ENCODE measurements at regions not wholly inside any gene's neighbourhood (a gene's known extent, or its start where the extent isn't known, plus 50 kb on each side); places are given as distances from the start of the nearest gene placed in this dataset.
A peak's percentile ranks its signal among the peaks of the same experiment; 100 is the strongest.

- H3K27me3 ChIP-seq (ENCODE audit: insufficient read depth, low read length): peaks cover 45% of the 10 kb centered on the region
- no peaks in the 10 kb centered on the region for H3K4me1 ChIP-seq (ENCODE audit: insufficient read depth, low read length)
- H3K36me3 ChIP-seq (ENCODE audit: insufficient read depth, low read length): no peaks in the 10 kb centered on the region
- H2AFZ ChIP-seq (ENCODE audit: low read length): no peak overlapping the region
- H4K20me1 ChIP-seq (ENCODE audit: insufficient read depth, low read length): no peaks in the 10 kb centered on the region
- H3K4me3 ChIP-seq (ENCODE audit: insufficient read depth, low read length): no peak overlapping the region
- no peak for DNase-seq (ENCODE audit: insufficient read length, low spot score, missing footprints)
- H3K27ac ChIP-seq (ENCODE audit: low read depth, low read length): no peak overlapping the region
- no peaks in the 10 kb centered on the region for H3K9me3 ChIP-seq (ENCODE audit: low read depth, low read length)
- TF ChIP-seq, protein P1, sequence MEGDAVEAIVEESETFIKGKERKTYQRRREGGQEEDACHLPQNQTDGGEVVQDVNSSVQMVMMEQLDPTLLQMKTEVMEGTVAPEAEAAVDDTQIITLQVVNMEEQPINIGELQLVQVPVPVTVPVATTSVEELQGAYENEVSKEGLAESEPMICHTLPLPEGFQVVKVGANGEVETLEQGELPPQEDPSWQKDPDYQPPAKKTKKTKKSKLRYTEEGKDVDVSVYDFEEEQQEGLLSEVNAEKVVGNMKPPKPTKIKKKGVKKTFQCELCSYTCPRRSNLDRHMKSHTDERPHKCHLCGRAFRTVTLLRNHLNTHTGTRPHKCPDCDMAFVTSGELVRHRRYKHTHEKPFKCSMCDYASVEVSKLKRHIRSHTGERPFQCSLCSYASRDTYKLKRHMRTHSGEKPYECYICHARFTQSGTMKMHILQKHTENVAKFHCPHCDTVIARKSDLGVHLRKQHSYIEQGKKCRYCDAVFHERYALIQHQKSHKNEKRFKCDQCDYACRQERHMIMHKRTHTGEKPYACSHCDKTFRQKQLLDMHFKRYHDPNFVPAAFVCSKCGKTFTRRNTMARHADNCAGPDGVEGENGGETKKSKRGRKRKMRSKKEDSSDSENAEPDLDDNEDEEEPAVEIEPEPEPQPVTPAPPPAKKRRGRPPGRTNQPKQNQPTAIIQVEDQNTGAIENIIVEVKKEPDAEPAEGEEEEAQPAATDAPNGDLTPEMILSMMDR (IDR thresholded peaks at IDR 0.05; ENCODE audit: extremely low read depth, low read depth, low read length): no peak
- no peak overlapping the region for H3K4me2 ChIP-seq (ENCODE audit: insufficient read depth, low read length)
- H3K79me2 ChIP-seq (ENCODE audit: insufficient read depth, low read length): no peaks in the 10 kb centered on the region
These were observed 414.4 kb downstream of the FUT8 start for GRCh38 chr14:65826946-65827345.

GRCh38 chr14:65827520-65827919, 415.0 kb downstream of the FUT8 start:
- DNase-seq (ENCODE audit: insufficient read length, low spot score, missing footprints): no peak
- no peaks in the 10 kb centered on the region for H3K79me2 ChIP-seq (ENCODE audit: insufficient read depth, low read length)
- H3K27me3 ChIP-seq (ENCODE audit: insufficient read depth, low read length): peaks cover 41% of the 10 kb centered on the region
- TF ChIP-seq, protein P1 (IDR thresholded peaks at IDR 0.05; ENCODE audit: extremely low read depth, low read depth, low read length): no peak
- H3K9me3 ChIP-seq (ENCODE audit: low read depth, low read length): no peaks in the 10 kb centered on the region
- no peak overlapping the region for H3K4me2 ChIP-seq (ENCODE audit: insufficient read depth, low read length)
- no peaks in the 10 kb centered on the region for H3K4me1 ChIP-seq (ENCODE audit: insufficient read depth, low read length)
- H3K36me3 ChIP-seq (ENCODE audit: insufficient read depth, low read length): no peaks in the 10 kb centered on the region
- no peak overlapping the region for H3K27ac ChIP-seq (ENCODE audit: low read depth, low read length)
- no peaks in the 10 kb centered on the region for H4K20me1 ChIP-seq (ENCODE audit: insufficient read depth, low read length)
- no peak overlapping the region for H2AFZ ChIP-seq (ENCODE audit: low read length)
- H3K4me3 ChIP-seq (ENCODE audit: insufficient read depth, low read length): no peak overlapping the region

GRCh38 chr14:65828396-65828795, 415.9 kb downstream of the FUT8 start:
- Histone ChIP-seq H2AFZ (ENCODE audit: low read length) (no peak overlapping the region), H3K27me3 (ENCODE audit: insufficient read depth, low read length) (peaks cover 36% of the 10 kb centered on the region), H3K36me3 (ENCODE audit: insufficient read depth, low read length) (no peaks in the 10 kb centered on the region), H3K27ac (ENCODE audit: low read depth, low read length) (no peak overlapping the region), H3K4me3 (ENCODE audit: insufficient read depth, low read length) (no peak overlapping the region), H3K4me1 (ENCODE audit: insufficient read depth, low read length) (no peaks in the 10 kb centered on the region), H4K20me1 (ENCODE audit: insufficient read depth, low read length) (no peaks in the 10 kb centered on the region), H3K79me2 (ENCODE audit: insufficient read depth, low read length) (no peaks in the 10 kb centered on the region), H3K9me3 (ENCODE audit: low read depth, low read length) (no peaks in the 10 kb centered on the region), H3K4me2 (ENCODE audit: insufficient read depth, low read length) (no peak overlapping the region)
- TF ChIP-seq, protein P1 (IDR thresholded peaks at IDR 0.05; ENCODE audit: extremely low read depth, low read depth, low read length): no peak
- no peak for DNase-seq (ENCODE audit: insufficient read length, low spot score, missing footprints)

- H3K9me3 ChIP-seq (ENCODE audit: low read depth, low read length): no peaks in the 10 kb centered on the region
- H3K36me3 ChIP-seq (ENCODE audit: insufficient read depth, low read length): no peaks in the 10 kb centered on the region
- no peaks in the 10 kb centered on the region for H3K79me2 ChIP-seq (ENCODE audit: insufficient read depth, low read length)
- TF ChIP-seq, protein P1 (IDR thresholded peaks at IDR 0.05; ENCODE audit: extremely low read depth, low read depth, low read length): peak; percentile 50
- H3K4me1 ChIP-seq (ENCODE audit: insufficient read depth, low read length): no peaks in the 10 kb centered on the region
- no peak overlapping the region for H3K27ac ChIP-seq (ENCODE audit: low read depth, low read length)
- H4K20me1 ChIP-seq (ENCODE audit: insufficient read depth, low read length): no peaks in the 10 kb centered on the region
- H3K4me2 ChIP-seq (ENCODE audit: insufficient read depth, low read length): peak overlapping the region; percentile 57
- H3K27me3 ChIP-seq (ENCODE audit: insufficient read depth, low read length): peaks cover 19% of the 10 kb centered on the region
- no peak for DNase-seq (ENCODE audit: insufficient read length, low spot score, missing footprints)
- no peak overlapping the region for H3K4me3 ChIP-seq (ENCODE audit: insufficient read depth, low read length)
- H2AFZ ChIP-seq (ENCODE audit: low read length): peak overlapping the region; percentile 69
These were observed 420.1 kb downstream of the FUT8 start for GRCh38 chr14:65832431-65833266.

Measured in osteoblast (primary cell).